ENCODE measurements at regions not wholly inside any gene's neighbourhood (a gene's known extent, or its start where the extent isn't known, plus 50 kb on each side); places are given as distances from the start of the nearest gene placed in this dataset.

DNA sequence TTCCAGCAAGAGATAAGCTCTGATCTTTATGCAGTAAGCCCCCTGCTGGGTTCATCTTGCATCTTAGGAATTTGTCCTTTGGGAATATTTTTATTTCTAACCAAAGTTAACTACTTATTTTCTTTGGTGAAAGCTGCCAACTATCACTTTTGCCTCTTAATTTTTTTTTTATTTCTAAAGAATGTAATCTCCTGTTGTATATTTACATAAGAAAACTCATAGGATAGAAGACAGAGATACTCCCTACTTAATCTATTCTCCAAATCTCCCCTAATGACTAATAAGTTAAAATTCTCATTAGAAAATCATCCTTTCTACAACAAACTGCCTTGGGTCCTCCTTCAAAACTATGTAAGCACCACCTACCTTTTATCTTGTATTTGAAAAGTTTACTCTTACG lies 612.2 kb upstream of the SLC39A10 start:
- Histone ChIP-seq H4K20me1 (ENCODE audit: insufficient read depth) (no peaks in the 10 kb centered on the region), H3K9ac (no peak overlapping the region), H3K4me2 (no peak overlapping the region), H3K4me3 (ENCODE audit: low read depth in 2 of 2, low read length in 1 of 2) (no peak overlapping the region), H3K9me3 (no peaks in the 10 kb centered on the region), H3K27ac (ENCODE audit: low read depth in 2 of 2, low read length in 1 of 2) (no peak overlapping the region), H3K4me1 (ENCODE audit: control insufficient read depth in 1 of 2, insufficient read depth in 2 of 2, low read depth in 1 of 2, low read length in 1 of 2) (no peaks in the 10 kb centered on the region), H3F3A (replicated peaks; ENCODE audit: insufficient read depth) (no peaks in the 10 kb centered on the region), H2AFZ (ENCODE audit: low read depth) (no peak overlapping the region), H3K36me3 (replicated peaks in 1 of 2; ENCODE audit: control insufficient read depth in 1 of 2, insufficient read depth in 2 of 2, low read length in 1 of 2) (no peaks in the 10 kb centered on the region), H3K79me2 (ENCODE audit: insufficient read depth) (no peaks in the 10 kb centered on the region), H3K27me3 (ENCODE audit: insufficient read depth) (0 out of 2 replicates have a peak, but pooled peaks cover 4% of the 10 kb centered on the region), H3K9me2 (no peaks in the 10 kb centered on the region)
- DNase-seq = no peak
- CTCF ChIA-PET = no interaction called here
- POLR2A ChIA-PET = no interaction called here
- TF ChIP-seq ZBTB33 (IDR thresholded peaks at IDR 0.05; ENCODE audit: borderline replicate concordance, low read depth) (no peak), FOXJ3 (CRISPR knock-in tag; IDR thresholded peaks at IDR 0.05) (no peak), MEF2A (IDR thresholded peaks at IDR 0.05; ENCODE audit: borderline replicate concordance, low read depth) (no peak), MXI1 (IDR thresholded peaks at IDR 0.05; ENCODE audit: low read depth, low read length) (no peak), RFX5 (IDR thresholded peaks at IDR 0.05; ENCODE audit: low read length) (no peak)
- 63% methylated on average over 1 of the region's 1 CpG for WGBS (ENCODE audit: low lambda C conversion rate)

DNA sequence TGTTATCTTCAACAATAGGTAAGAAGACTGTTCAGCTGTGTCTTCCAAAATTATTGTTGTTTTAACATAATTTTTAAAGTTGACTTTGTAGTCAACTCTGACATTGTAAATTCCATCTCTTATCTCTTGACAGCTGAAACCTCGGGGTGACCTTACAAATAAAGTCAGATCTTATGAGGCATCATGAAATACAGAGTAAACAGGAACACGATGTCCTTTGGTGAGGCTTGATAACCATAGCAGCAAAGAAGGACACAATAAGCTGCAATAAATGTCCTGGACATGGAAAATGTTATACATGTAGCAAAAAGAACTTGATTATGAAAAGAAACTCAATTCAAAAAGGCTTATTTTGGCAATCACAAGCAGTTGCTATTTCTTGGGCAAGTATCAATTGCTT lies 618.9 kb upstream of the SLC39A10 start:
- WGBS (ENCODE audit: low lambda C conversion rate) = 0% methylated on average over 2 of the region's 2 CpGs
- no peak for TF ChIP-seq JUND (IDR thresholded peaks at IDR 0.05)
- TF ChIP-seq CHD2 (IDR thresholded peaks at IDR 0.05; ENCODE audit: low read length, partially characterized antibody) = no peak
- no peak for TF ChIP-seq POLR2AphosphoS5 (IDR thresholded peaks at IDR 0.05; ENCODE audit: low read depth, low read length)
- TF ChIP-seq, protein P1, sequence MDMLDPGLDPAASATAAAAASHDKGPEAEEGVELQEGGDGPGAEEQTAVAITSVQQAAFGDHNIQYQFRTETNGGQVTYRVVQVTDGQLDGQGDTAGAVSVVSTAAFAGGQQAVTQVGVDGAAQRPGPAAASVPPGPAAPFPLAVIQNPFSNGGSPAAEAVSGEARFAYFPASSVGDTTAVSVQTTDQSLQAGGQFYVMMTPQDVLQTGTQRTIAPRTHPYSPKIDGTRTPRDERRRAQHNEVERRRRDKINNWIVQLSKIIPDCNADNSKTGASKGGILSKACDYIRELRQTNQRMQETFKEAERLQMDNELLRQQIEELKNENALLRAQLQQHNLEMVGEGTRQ (IDR thresholded peaks at IDR 0.05; ENCODE audit: borderline replicate concordance, low read depth, low read length) = no peak
- TF ChIP-seq SIN3A (IDR thresholded peaks at IDR 0.05; ENCODE audit: borderline replicate concordance, low read depth, low read length) = no peak
- no peak for TF ChIP-seq USF1 (IDR thresholded peaks at IDR 0.05; ENCODE audit: borderline replicate concordance, low read depth)
- no peak for TF ChIP-seq FOXM1 (IDR thresholded peaks at IDR 0.05; ENCODE audit: low read depth)
- TF ChIP-seq RXRA (IDR thresholded peaks at IDR 0.05; ENCODE audit: borderline replicate concordance, low read depth) = no peak
- no peak for TF ChIP-seq MXI1 (IDR thresholded peaks at IDR 0.05; ENCODE audit: low read depth, low read length)
- no peak for TF ChIP-seq MAX (IDR thresholded peaks at IDR 0.05; ENCODE audit: low read depth)
- TF ChIP-seq EP300 (IDR thresholded peaks at IDR 0.05; ENCODE audit: borderline replicate concordance in 1 of 2, low read depth in 1 of 2, low read length in 1 of 2) = no peak
- TF ChIP-seq, protein P2, sequence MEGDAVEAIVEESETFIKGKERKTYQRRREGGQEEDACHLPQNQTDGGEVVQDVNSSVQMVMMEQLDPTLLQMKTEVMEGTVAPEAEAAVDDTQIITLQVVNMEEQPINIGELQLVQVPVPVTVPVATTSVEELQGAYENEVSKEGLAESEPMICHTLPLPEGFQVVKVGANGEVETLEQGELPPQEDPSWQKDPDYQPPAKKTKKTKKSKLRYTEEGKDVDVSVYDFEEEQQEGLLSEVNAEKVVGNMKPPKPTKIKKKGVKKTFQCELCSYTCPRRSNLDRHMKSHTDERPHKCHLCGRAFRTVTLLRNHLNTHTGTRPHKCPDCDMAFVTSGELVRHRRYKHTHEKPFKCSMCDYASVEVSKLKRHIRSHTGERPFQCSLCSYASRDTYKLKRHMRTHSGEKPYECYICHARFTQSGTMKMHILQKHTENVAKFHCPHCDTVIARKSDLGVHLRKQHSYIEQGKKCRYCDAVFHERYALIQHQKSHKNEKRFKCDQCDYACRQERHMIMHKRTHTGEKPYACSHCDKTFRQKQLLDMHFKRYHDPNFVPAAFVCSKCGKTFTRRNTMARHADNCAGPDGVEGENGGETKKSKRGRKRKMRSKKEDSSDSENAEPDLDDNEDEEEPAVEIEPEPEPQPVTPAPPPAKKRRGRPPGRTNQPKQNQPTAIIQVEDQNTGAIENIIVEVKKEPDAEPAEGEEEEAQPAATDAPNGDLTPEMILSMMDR (IDR thresholded peaks at IDR 0.05) = no peak
- no peak for TF ChIP-seq EZH2phosphoT487 (IDR thresholded peaks at IDR 0.05; ENCODE audit: borderline replicate concordance, low read depth)
- no peak for TF ChIP-seq FOXJ3 (CRISPR knock-in tag; IDR thresholded peaks at IDR 0.05)
- no peak for TF ChIP-seq MEF2A (IDR thresholded peaks at IDR 0.05; ENCODE audit: borderline replicate concordance, low read depth)
- no peak for TF ChIP-seq SMC3 (IDR thresholded peaks at IDR 0.05; ENCODE audit: low read depth, low read length)
- TF ChIP-seq ZBTB33 (IDR thresholded peaks at IDR 0.05; ENCODE audit: borderline replicate concordance, low read depth) = no peak

More for the DNA sequence above, 618.9 kb upstream of the SLC39A10 start:
- no peak overlapping the region for H3K4me2 ChIP-seq
- no peaks in the 10 kb centered on the region for H3K36me3 ChIP-seq (replicated peaks in 1 of 2; ENCODE audit: control insufficient read depth in 1 of 2, insufficient read depth in 2 of 2, low read length in 1 of 2)
- H3K79me2 ChIP-seq (ENCODE audit: insufficient read depth) = no peaks in the 10 kb centered on the region
- no peaks in the 10 kb centered on the region for H4K20me1 ChIP-seq (ENCODE audit: insufficient read depth)
- no peak overlapping the region for H3K27ac ChIP-seq (ENCODE audit: low read depth in 2 of 2, low read length in 1 of 2)
- no peak overlapping the region for H2AFZ ChIP-seq (ENCODE audit: low read depth)
- H3K4me1 ChIP-seq (ENCODE audit: control insufficient read depth in 1 of 2, insufficient read depth in 2 of 2, low read depth in 1 of 2, low read length in 1 of 2) = no peaks in the 10 kb centered on the region
- H3K9me2 ChIP-seq = no peaks in the 10 kb centered on the region
- ChIA-PET CTCF (no interaction called here), POLR2A (no interaction called here)
- no peak overlapping the region for H3K9ac ChIP-seq
- H3K4me3 ChIP-seq (ENCODE audit: low read depth in 2 of 2, low read length in 1 of 2) = no peak overlapping the region
- H3K27me3 ChIP-seq (ENCODE audit: insufficient read depth) = 0 out of 2 replicates have a peak, but pooled peaks cover 4% of the 10 kb centered on the region
- no peaks in the 10 kb centered on the region for H3K9me3 ChIP-seq
- H3F3A ChIP-seq (replicated peaks; ENCODE audit: insufficient read depth) = no peaks in the 10 kb centered on the region
- no peak for DNase-seq
